ENCODE measurements at regions not wholly inside any gene's neighbourhood (a gene's known extent, or its start where the extent isn't known, plus 50 kb on each side); places are given as distances from the start of the nearest gene placed in this dataset.

DNA sequence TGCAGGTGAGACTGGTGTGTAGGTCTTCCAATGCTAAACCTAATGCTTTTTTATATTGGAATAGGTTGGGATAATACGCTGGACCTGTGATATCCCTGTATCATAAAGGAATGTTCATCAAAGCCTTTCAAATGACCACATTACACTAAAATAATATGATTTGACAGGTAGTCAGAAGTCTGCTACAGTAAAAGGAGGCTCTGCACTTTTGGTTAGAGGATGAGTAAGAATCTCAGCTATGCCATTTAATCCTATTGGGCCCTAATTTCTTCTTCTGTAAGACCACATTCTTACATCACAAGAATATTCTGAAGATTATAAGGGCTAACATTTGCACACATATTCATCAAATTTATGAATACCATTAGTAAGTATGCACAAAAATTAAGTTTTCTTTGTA lies 250.5 kb upstream of the FLRT2 start:
- TF ChIP-seq POLR2A (IDR thresholded peaks at IDR 0.05) (no peak), EP300 (IDR thresholded peaks at IDR 0.05) (no peak)

All from ovary (tissue), 1 donor.